NCI-H2081 treated with DMSO at 0.1 percent for 48 hours (cell line): ENCODE measurements at regions not wholly inside any gene's neighbourhood (a gene's known extent, or its start where the extent isn't known, plus 50 kb on each side); places are given as distances from the start of the nearest gene placed in this dataset.

Experiments
- DNase-seq: peaks from one replicate; lab custom pipeline; 2025; lab: John Stamatoyannopoulos, UW

DNA sequence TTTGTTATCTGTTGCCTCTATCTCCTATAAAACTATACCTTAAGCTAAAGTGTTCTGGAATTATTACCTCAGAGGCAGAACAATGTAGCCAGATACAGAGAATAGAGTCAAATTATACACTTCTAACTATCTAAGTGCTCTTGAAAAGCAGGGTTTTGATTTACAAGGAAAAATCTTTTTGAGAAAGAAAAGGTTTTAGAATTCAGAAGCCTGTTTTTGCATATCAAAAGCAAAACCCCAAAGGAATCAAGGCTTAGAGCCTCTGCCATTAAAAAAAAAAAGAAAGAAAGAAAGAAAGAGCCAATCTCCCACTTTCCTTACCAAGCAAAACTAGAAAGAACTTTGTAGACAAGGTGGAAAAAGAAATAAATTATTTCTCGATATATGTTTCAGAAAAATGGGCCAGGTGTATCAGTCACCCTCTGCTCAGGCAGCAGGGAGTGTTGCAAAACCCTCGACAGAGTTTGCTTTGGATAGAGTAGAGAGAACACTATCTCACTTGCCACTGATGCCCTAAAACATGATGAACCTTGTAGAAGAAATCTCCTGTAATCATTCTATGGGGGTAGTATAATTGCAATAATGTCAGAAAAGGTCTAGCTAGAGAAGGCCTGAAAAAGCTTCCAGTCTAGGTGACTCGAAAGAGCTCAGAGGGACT, 318.3 kb downstream of the PCDH10 start:
- no peak for DNase-seq

DNA sequence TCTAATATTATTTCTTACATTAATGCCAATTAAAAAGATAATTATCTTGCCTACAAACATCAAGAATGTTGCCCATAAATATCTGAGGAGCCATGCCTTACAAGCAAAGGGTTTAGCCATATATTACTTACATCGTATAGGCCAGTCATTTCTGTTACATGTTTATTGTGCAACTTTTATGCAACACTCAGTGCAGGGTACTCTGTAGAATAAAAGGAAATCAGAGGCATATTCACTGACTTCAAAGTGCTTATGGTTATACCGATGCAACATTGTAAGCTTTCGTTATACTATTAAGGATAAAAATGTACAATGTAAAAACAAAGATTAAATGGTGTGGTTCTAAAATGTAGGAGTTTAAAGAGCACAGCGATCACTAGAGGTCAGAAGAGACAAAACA, 315.9 kb downstream of the PCDH10 start:
- DNase-seq = no peak

DNA sequence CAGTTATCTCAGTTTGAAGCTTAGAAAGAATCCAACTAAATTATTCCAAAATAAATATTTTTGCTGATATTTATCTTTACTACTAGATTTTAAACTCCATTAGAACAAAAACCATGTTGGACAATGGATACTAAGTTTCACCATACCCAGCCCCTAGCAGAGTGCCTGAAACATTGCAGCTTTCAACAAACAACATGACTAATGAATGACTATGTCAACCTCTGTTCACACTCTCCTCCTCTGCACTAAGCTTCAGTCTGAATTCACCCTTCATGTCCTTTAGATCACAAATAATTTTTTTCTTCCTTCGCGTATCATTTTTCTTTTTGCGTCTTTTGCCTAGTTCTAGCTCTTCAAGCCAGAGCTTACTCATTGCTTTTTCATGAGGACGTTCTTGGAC, 315.2 kb downstream of the PCDH10 start:
- DNase-seq = no peak

DNA sequence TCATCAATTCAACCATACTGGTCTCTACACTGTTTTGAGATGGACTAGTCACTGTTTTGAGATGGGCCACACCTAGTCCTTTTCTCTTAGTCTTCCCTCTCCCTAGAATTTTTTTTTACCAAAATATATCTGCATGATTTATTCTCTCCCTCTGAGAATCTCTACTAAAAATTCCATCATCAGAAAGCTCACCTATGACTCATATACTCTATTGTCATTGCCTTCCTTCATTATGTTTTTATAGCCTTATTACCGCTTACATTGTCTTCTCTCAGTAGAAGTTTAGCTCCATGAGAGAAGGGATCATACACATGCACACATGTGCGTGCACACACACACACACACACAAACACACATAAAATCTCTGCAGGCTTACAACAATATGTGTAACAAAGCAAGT, 303.6 kb downstream of the PCDH10 start:
- DNase-seq = no peak

DNA sequence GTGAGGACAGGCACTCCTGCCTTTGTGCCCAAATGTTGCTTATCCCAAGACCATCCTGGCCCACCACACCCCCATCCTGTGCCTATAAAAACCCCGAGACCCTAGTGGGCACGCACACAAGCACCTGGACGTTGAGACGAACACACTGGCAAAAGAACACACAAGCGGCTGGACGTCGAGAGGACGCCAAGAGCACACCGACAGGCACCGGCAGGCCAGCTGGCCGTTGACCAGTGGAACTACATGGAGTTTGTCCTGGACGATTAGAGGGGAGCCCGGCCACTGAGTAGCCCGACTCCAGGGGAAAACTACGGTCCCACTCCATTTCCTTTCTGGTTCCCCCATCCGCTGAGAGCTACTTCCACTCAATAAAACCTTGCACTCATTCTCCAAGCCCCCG, 301.7 kb downstream of the PCDH10 start:
- DNase-seq = no peak

DNA sequence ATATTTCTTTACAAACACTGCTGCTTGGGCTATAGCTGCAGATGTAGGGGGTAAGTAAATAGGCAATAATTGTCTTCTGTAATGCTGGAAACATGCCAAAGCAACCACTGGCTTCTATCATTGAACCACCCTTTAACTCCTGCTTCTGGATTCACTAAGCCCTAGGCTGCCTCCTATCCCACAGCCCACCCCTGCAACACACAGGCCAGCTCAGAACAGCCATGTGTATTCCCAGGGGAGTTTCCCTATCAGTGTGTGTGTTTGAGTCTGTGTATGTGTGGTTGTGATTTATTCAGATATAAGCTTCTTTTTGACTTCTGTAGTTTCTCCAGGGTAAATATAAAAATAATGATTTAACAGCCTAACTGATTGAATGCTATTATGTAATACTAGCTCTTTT, 291.3 kb downstream of the PCDH10 start:
- no peak for DNase-seq

DNA sequence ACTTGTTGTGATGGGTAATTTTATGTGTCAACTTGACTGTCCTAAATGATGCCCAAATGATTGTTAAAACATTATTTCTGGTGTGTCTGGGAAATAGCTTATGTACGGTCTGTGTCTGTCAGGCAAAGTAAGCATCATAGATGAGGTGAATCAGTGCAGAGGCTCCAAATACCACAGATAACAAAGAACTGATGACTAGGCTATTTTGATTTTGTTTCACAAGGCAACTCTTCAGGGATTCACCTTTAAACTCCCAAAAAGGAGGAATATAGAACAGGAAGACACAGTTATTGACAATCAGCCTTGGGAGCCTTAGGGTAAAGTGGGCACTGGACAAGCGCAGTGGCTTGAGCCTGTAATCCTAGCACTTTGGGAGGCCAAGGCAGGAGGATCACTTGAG, 290.7 kb downstream of the PCDH10 start:
- no peak for DNase-seq

DNA sequence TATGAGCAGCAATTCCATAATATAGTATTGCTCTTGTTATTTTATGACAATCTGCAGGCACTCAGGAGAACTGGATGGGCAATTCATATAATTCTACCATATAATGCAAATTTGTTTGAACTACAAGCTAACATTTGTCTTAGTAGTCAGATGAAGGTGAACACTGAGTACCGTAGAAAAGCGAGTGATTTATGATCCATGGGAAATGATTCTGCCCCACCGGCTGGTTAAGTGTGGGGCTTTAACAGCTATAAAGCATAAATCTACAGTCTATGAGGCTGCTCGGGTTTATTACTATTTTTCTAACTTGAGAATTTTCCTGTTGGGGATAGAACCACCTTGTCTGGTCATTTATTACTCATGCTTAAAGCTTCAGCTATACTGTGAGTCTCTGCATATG, 275.5 kb downstream of the PCDH10 start:
- DNase-seq = no peak

DNA sequence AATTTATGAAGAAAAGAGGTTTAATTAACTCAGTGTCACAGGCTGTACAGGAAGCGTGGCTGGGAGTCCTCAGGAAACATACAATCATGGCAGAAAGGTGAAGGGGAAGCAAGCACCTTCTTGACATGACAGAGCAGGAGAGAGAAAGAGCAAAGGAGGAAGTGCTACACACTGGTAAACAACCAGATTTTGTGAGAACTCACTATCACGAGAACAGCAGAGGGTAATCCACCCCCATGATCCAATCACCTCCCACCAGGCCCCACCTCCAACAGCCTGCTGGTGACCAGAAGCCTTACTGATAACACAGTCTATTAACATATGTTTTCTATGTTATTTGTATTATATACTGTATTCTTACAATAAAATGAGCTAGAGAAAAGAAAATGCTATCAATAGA, 254.8 kb downstream of the PCDH10 start:
- no peak for DNase-seq

DNA sequence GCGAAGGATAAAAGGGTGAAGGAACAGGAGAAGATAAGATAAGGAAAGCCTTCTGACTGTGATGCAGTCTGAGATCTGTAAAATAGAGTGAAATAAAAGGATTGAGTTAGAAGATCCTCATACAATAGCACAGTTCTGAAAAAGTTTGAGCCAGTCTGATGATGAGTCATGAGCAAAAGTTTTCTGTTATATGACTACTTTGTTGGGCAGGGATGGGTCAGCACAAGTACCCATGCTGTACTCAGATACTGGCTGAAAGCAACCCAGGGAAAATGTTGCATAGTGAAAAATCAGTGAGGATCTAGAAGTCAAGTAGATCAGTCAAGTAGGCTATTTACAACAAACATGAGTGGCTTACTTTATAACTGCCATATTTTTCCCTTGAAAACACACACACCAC, 253.5 kb downstream of the PCDH10 start:
- no peak for DNase-seq

DNA sequence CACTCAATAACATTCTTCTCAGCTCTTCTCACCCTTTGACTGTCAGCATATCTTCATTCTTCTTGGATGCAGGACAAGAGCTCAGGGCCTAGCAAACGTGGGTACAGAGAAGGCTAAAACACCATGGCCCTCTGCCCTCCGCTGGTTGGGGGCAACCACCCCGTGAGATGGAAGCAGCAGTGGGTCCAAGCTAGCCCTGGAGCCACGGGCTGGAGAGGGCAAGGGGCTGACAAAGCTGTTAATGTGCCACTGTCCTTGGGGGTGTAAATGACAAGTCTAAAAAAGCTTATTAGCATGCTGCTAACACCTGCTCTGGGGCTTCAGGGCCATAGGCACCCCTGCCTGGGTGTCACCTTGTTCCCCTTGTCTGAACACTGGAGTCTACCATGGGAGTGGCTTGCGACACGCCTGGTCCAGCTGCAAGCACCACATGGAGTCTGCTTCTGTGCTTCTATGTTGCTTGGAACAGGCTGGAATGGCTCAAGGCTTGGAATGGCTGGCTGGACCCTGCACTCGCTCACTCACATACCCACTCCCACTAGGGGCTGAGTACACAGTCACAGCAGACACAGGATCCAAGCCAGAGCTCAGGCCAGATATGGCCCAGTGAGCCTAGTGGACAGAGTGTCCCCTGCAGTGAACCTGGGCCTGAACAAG, 246.0 kb downstream of the PCDH10 start:
- no peak for DNase-seq

DNA sequence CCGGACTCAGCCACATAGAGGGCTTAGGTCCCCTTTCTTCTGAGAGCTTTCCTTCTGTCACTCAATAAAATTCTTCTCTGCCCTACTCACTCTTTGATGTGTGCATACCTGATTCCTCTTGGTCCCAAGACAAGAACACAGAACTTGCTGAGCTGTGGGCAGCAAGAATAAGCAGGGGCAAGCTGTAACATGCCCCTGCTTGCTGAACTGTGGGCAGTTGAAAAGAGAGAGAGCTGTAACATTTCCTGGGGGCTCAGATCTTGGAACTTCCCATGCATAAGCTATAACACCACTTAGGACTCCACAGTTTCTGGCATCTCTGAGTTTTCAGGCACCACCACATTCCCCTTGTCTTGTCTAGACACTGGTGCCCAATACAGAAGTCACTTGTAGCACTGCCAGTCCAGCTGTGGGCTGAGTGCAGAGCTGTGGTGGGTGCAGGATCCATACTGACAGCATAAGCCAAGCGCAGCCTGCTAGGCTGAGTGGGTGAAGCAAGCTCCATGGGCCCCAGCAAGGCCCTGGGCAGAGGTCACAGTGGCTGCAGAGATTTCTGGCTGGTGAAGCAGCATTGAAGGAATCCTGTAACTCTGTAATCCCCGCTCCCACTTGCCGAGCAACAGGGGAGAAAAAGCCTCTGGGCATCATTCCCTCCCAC, 241.2 kb downstream of the PCDH10 start:
- no peak for DNase-seq

DNA sequence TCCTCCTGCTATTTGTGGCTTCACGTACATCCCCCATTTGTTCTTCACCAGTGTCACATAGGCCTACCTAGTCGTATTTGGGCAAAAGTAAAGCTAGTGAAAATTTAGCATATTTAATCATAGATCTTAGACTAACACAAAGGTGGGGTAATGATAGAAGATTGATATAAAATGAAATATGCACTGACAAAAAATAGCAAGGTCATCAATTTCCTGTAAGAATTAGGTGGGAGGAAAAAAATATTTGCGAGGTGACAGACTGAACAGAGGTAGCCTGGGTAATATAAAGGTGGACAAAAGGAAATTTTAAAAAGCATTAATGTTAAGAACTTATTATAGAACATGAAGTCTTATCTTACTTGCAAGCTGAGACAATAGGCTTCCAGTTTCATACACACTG, 239.9 kb downstream of the PCDH10 start:
- DNase-seq = no peak

DNA sequence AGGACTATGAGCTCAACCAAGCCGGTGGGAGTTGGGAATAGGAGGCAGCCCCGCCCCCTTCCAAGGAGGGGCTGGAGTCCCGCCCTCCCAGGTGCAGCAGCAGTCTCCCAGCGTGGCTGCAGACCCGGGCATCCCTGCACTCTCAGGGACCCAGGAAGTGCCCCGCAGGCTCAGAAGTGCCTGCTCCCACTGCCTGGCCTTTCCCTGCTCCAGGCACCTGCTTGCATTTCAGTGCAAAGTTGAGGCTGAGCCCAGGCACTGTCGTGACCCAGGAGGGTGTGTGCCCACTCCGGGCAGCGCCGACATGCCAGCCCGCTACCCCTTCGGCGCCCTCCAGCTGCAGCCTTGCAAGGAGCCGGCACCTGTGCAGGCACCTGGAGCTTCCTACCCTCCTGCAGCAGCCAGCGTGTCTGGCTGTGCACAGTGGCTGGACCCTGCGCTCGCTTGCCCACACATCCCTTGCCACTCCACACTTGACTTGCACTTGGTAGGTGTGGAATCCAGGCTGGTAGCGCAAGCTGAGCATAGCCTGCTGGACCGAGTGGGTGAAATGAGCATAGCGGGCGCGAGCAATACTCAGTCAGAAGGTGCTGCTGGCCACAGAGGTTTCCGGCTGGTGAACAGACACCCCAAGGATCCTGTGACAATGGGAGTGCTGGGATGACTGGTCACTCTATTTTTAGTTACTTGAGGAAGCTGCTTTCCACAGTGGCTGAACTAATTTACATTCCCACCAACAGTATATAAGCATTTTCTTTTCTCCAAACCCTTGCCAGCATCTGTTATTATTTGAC, 236.3 kb downstream of the PCDH10 start:
- no peak for DNase-seq

DNA sequence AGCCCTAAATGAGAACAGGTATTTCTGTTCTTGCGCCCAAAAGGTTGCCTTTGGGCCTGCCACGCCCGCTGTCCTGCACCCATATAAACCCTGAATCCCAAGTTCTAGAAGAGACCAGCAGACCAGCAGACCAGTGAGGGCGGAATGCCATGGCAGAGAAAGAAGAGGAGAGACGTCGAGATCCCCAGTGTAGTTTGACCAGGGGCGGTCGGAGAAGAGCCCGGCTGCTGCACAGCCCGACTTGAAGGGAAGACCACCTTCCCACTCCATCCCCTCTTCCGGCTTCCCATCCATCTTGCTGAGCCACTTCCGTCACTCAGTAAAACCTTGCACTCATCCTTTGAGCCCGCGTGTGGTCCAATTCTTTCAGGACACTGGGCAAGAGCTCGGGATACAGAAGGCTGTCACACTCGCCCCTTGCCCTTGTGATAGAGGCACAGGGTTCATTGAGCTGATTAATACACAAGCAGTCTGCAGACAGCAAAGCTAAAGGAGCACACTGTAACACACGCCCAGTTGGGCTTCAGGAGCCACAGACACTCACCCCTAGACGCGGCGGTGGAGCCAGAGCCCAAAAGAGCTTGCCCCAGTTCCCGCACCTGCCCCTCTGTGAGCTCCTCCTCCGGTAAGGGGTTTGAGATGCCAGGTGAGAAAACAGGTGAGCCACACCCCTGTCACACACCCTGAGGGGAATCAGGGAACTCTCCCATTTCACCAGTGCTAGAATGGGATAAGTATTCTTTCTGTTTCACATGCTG, 230.8 kb downstream of the PCDH10 start:
- no peak for DNase-seq

DNA sequence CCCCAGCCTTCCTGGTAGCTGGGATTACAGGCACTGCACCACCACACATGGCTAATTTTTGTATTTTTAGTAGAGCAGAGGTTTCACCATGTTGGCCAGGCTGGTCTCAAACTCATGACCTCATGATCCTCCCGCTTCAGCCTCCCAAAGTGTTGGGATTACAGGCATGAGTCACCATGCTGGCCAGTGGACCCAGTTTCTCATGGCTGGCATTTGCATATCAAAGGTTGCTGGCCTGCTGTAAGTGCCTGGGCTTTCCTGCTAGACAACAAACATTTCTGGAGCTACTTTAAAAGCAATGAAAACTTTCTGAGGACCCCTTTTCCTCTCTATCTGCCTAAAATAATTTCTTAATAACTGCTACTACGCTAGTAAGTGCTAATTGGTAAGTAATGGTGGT, 228.2 kb downstream of the PCDH10 start:
- DNase-seq = no peak

DNA sequence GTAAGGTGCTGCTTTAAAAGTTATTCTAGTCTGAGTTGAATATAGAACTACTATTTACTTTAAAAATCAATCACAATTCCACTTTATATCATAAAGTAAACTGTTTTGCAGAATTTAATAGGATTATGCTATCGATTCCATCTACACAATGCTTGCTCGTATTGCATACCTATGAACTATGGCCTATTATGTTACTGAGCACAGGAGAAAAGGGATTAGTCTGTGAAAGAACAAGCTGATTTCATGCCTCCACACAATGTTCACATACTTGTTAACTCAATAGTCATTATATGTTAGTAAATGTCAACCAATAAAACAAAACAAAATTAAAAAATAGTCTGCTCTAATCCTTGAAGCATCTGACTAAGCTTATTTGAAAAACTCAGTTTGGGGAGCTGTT, 223.6 kb downstream of the PCDH10 start:
- no peak for DNase-seq

DNA sequence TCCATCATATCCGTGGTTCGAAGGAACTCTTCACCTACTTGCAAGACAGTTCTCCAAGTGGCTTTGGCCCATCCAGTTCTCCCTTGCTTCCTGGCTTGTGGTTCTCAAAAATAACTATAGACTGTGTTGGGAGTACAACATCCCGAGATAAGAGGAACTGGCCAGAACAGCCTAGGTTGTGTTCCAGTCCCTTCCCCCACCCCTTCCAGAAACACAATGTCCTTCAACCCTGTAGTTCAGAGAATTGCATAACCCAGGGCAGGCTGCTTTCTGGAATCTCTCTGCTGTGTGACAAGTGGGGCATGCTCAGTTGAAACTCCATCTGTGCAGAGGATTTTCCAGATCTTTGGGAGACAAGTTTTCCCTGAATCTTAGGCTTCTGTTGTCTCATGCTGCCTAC, 206.5 kb downstream of the PCDH10 start:
- no peak for DNase-seq

DNA sequence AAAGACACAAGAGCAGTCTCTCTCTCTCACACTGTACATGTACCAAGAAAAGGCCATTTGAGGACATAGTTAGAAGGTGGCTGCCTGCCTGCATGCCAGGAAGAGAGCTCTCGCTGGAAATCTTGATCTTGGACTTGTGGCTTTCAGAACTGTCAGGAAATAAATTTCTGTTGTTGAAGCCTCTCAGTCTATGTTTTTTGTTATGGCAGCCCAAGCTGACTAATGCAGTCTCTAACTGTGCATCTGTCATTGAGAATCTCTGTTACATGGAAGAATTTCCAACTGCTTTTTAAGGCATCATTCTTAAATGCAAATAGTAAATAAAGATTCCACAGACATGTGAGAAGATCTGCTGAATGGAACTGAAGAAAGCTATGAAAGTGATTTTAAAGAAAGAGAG, 198.3 kb downstream of the PCDH10 start:
- DNase-seq = no peak

DNA sequence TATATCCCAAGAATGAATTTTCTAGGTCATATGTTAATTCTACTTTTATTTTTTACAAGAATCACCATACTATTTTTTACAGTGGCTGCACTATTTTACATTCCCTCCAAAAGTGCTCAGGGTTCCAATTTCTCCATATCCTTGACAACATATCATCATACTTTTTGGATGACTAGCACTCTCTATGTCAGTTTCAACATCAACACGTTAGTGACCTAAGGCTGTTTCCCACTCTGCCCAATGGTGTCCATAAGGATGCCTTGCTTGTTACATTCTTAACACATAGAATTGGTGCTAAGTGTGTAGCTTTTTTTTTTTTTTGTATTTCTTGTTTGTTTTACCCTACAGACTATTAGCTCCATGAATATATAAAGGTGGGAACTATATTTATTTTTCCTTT, 175.4 kb downstream of the PCDH10 start:
- no peak for DNase-seq

DNA sequence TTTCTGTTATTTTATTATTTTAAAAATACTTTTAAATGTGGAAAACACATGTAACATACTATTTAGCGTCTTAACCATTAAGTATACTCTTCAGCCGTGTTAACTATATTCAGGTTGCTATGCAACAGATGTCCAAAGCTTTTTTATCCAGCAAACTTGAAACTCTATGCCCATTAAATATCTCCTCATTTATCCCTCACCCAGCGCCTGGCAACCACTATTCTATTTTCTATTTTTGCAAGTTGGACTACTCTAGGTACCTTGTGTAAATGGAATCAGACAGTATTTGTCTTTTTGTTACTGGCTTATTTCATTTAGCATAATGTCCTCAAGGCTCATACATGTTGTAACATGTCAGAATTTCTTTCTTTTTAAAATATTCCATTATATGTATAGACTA, 174.6 kb downstream of the PCDH10 start:
- DNase-seq = no peak

DNA sequence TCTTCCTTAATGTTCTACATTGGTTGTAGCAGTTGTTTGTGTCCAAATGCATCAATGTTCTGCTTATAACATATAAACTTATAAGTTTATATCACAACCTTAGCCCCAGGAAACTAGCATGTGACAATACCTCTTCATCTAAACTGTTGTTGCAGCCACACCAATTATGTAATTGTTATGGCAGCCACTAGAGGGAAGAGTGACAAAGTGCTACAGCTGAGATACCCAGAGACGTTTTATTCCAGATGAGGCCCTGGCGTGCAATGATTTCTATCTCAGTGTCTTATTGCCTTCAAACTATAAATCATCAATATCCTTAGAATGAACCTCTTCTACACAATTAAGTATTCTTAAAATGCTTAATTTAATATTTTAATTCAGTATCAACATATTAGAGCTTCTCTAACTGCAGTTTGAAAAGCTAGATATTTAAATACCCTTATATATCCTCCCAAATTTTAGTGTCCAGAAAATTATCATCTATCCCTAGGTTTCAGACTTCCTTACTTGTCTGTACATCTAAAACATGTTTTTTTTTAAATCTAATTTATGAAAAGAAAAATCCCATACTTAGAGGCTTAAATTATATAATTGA, 171.6 kb downstream of the PCDH10 start:
- DNase-seq = peak; percentile 22
